ENCODE measurements at regions not wholly inside any gene's neighbourhood (a gene's known extent, or its start where the extent isn't known, plus 50 kb on each side); places are given as distances from the start of the nearest gene placed in this dataset.
"Not testable (repeated sequence)": the region's sequence is repeated elsewhere in the genome, so short reads cannot be mapped to it uniquely, and the experiment has no call there.

- no peaks in the 10 kb centered on the region for H3K27me3 ChIP-seq
- peaks cover 0 to 1% (median 0%) of the 10 kb centered on the region in 3 donors for H3K9me3 ChIP-seq (replicated peaks in 1 of 3)
- no peak for TF ChIP-seq CTCF (IDR thresholded peaks at IDR 0.05)
- no peak for TF ChIP-seq POLR2A (IDR thresholded peaks at IDR 0.05)
- no peak overlapping the region for H3K4me3 ChIP-seq
- H3K27ac ChIP-seq, result no peak overlapping the region
- WGBS, 4 donors, result 83 to 95% (median 92%) methylated on average over 1 of the region's 1 CpG
- DNase-seq, result no peak
- no peaks in the 10 kb centered on the region for H3K4me1 ChIP-seq (replicated peaks in 1 of 2)
- H3K36me3 ChIP-seq (replicated peaks in 1 of 2), result no peaks in the 10 kb centered on the region
- intact Hi-C loops (cut with DNase I), result no loop called here
Observed at GRCh38 chr11:33437529-33437928, 180.3 kb downstream of the HIPK3 start.

- Histone ChIP-seq H3K27ac (no peak overlapping the region), H3K4me3 (no peak overlapping the region), H3K9me3 (replicated peaks in 1 of 3) (no peaks in the 10 kb centered on the region), H3K4me1 (replicated peaks in 1 of 2) (no peaks in the 10 kb centered on the region), H3K36me3 (replicated peaks in 1 of 2) (no peaks in the 10 kb centered on the region), H3K27me3 (no peaks in the 10 kb centered on the region)
- TF ChIP-seq POLR2A (IDR thresholded peaks at IDR 0.05) (no peak), CTCF (IDR thresholded peaks at IDR 0.05) (no peak)
- no peak for DNase-seq
- intact Hi-C loops (cut with DNase I), result no loop called here
Observed at GRCh38 chr11:33435216-33435615, 178.0 kb downstream of the HIPK3 start.

GRCh38 chr11:33434294-33434693, 177.1 kb downstream of the HIPK3 start:
- Histone ChIP-seq H3K27me3 (no peaks in the 10 kb centered on the region), H3K36me3 (replicated peaks in 1 of 2) (no peaks in the 10 kb centered on the region), H3K9me3 (replicated peaks in 1 of 3) (no peaks in the 10 kb centered on the region), H3K4me1 (replicated peaks in 1 of 2) (no peaks in the 10 kb centered on the region), H3K4me3 (no peak overlapping the region), H3K27ac (no peak overlapping the region)
- no peak for DNase-seq
- TF ChIP-seq POLR2A (IDR thresholded peaks at IDR 0.05), result no peak
- no peak for TF ChIP-seq CTCF (IDR thresholded peaks at IDR 0.05)
- intact Hi-C loops (cut with DNase I), result no loop called here
- WGBS, 4 donors, result 68 to 86% (median 82%) methylated on average over 1 of the region's 1 CpG

- DNase-seq; H3K9me3 ChIP-seq (replicated peaks in 1 of 3); intact Hi-C loops (cut with DNase I); H3K36me3 ChIP-seq (replicated peaks in 1 of 2); H3K27ac ChIP-seq; H3K4me3 ChIP-seq; H3K4me1 ChIP-seq (replicated peaks in 1 of 2); H3K27me3 ChIP-seq: not testable (repeated sequence)
- 78 to 87% (median 81%) methylated on average over 7 of the region's 7 CpGs for WGBS, 4 donors
Observed at GRCh38 chr11:33428435-33428834, 171.3 kb downstream of the HIPK3 start.

- WGBS, 4 donors, result 78 to 94% (median 88%) methylated on average over 4 of the region's 4 CpGs
- no peak for DNase-seq
- Histone ChIP-seq H3K27me3 (no peaks in the 10 kb centered on the region), H3K27ac (no peak overlapping the region), H3K9me3 (replicated peaks in 1 of 3) (no peaks in the 10 kb centered on the region), H3K4me1 (replicated peaks in 1 of 2) (no peaks in the 10 kb centered on the region), H3K36me3 (replicated peaks in 1 of 2) (no peaks in the 10 kb centered on the region), H3K4me3 (no peak overlapping the region)
- intact Hi-C loops (cut with DNase I), result no loop called here
- TF ChIP-seq CTCF (IDR thresholded peaks at IDR 0.05) (no peak), POLR2A (IDR thresholded peaks at IDR 0.05) (no peak)
Observed at GRCh38 chr11:33420959-33421566, 163.9 kb downstream of the HIPK3 start.

All from adrenal gland (tissue), 9 donors.